HG02798 (cell line): ENCODE measurements at regions not wholly inside any gene's neighbourhood (a gene's known extent, or its start where the extent isn't known, plus 50 kb on each side); places are given as distances from the start of the nearest gene placed in this dataset.
"Not testable (repeated sequence)": the region's sequence is repeated elsewhere in the genome, so short reads cannot be mapped to it uniquely, and the experiment has no call there.

Source experiments
- ATAC-seq: cut with Tn5 transposase; IDR thresholded peaks from one replicate; pipeline ENCODE4 v1.9.1; 2021; ENCODE audit warnings: mild to moderate bottlenecking; ENCODE audit not compliant: unreplicated experiment, poor library complexity

- no peak for ATAC-seq
Observed at GRCh38 chr19:30286378-30286777, 85.8 kb upstream of the ZNF536 start.

GRCh38 chr19:30287259-30287658 is 84.9 kb upstream of the ZNF536 start:
- ATAC-seq: no peak

GRCh38 chr19:30287973-30288372 is 84.2 kb upstream of the ZNF536 start:
- no peak for ATAC-seq

- no peak for ATAC-seq
Observed at GRCh38 chr19:30288911-30289310, 83.3 kb upstream of the ZNF536 start.

- ATAC-seq: no peak
Observed at GRCh38 chr19:30289336-30289735, 82.8 kb upstream of the ZNF536 start.

GRCh38 chr19:30290805-30291204 is 81.4 kb upstream of the ZNF536 start:
- ATAC-seq: not testable (repeated sequence)

- ATAC-seq: no peak
Observed at GRCh38 chr19:30293051-30293785, 79.0 kb upstream of the ZNF536 start.

GRCh38 chr19:30297969-30298368 is 74.2 kb upstream of the ZNF536 start:
- no peak for ATAC-seq

GRCh38 chr19:30303131-30303654 is 69.0 kb upstream of the ZNF536 start:
- no peak for ATAC-seq

GRCh38 chr19:30304540-30304939 is 67.6 kb upstream of the ZNF536 start:
- no peak for ATAC-seq

GRCh38 chr19:30305346-30306060 is 66.7 kb upstream of the ZNF536 start:
- ATAC-seq: no peak

GRCh38 chr19:30307191-30307974 is 64.8 kb upstream of the ZNF536 start:
- no peak for ATAC-seq

GRCh38 chr19:30309176-30309575 is 63.0 kb upstream of the ZNF536 start:
- no peak for ATAC-seq

GRCh38 chr19:30309905-30310601 is 62.1 kb upstream of the ZNF536 start:
- no peak for ATAC-seq

- ATAC-seq: no peak
Observed at GRCh38 chr19:30310602-30311263, 61.5 kb upstream of the ZNF536 start.

- ATAC-seq: no peak
Observed at GRCh38 chr19:30311911-30312310, 60.3 kb upstream of the ZNF536 start.

GRCh38 chr19:30312582-30313352 is 59.4 kb upstream of the ZNF536 start:
- ATAC-seq: no peak

- no peak for ATAC-seq
Observed at GRCh38 chr19:30313353-30313750, 58.8 kb upstream of the ZNF536 start.
